ENCODE measurements at regions not wholly inside any gene's neighbourhood (a gene's known extent, or its start where the extent isn't known, plus 50 kb on each side); places are given as distances from the start of the nearest gene placed in this dataset.

DNA sequence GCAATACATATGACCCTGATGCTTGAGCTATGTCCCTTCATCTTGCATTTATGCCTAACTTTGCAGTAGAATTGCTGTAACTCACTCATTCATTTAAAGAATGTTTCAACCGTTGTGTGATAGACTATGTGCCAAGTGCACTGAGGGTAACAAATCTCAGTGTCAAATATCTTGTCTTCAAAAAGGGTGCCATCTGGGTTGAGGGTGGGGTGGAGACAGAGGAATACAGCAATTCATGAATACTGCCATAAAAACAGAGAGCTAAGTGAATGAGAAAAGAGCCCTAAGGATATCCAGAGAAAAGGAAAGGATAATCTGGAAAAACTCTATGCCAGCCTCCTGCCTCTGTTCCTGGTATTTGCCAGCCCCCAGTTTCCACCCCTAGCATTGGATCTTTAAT, 1534.4 kb upstream of the PIK3C3 start (continued):
- TF ChIP-seq, protein P1, sequence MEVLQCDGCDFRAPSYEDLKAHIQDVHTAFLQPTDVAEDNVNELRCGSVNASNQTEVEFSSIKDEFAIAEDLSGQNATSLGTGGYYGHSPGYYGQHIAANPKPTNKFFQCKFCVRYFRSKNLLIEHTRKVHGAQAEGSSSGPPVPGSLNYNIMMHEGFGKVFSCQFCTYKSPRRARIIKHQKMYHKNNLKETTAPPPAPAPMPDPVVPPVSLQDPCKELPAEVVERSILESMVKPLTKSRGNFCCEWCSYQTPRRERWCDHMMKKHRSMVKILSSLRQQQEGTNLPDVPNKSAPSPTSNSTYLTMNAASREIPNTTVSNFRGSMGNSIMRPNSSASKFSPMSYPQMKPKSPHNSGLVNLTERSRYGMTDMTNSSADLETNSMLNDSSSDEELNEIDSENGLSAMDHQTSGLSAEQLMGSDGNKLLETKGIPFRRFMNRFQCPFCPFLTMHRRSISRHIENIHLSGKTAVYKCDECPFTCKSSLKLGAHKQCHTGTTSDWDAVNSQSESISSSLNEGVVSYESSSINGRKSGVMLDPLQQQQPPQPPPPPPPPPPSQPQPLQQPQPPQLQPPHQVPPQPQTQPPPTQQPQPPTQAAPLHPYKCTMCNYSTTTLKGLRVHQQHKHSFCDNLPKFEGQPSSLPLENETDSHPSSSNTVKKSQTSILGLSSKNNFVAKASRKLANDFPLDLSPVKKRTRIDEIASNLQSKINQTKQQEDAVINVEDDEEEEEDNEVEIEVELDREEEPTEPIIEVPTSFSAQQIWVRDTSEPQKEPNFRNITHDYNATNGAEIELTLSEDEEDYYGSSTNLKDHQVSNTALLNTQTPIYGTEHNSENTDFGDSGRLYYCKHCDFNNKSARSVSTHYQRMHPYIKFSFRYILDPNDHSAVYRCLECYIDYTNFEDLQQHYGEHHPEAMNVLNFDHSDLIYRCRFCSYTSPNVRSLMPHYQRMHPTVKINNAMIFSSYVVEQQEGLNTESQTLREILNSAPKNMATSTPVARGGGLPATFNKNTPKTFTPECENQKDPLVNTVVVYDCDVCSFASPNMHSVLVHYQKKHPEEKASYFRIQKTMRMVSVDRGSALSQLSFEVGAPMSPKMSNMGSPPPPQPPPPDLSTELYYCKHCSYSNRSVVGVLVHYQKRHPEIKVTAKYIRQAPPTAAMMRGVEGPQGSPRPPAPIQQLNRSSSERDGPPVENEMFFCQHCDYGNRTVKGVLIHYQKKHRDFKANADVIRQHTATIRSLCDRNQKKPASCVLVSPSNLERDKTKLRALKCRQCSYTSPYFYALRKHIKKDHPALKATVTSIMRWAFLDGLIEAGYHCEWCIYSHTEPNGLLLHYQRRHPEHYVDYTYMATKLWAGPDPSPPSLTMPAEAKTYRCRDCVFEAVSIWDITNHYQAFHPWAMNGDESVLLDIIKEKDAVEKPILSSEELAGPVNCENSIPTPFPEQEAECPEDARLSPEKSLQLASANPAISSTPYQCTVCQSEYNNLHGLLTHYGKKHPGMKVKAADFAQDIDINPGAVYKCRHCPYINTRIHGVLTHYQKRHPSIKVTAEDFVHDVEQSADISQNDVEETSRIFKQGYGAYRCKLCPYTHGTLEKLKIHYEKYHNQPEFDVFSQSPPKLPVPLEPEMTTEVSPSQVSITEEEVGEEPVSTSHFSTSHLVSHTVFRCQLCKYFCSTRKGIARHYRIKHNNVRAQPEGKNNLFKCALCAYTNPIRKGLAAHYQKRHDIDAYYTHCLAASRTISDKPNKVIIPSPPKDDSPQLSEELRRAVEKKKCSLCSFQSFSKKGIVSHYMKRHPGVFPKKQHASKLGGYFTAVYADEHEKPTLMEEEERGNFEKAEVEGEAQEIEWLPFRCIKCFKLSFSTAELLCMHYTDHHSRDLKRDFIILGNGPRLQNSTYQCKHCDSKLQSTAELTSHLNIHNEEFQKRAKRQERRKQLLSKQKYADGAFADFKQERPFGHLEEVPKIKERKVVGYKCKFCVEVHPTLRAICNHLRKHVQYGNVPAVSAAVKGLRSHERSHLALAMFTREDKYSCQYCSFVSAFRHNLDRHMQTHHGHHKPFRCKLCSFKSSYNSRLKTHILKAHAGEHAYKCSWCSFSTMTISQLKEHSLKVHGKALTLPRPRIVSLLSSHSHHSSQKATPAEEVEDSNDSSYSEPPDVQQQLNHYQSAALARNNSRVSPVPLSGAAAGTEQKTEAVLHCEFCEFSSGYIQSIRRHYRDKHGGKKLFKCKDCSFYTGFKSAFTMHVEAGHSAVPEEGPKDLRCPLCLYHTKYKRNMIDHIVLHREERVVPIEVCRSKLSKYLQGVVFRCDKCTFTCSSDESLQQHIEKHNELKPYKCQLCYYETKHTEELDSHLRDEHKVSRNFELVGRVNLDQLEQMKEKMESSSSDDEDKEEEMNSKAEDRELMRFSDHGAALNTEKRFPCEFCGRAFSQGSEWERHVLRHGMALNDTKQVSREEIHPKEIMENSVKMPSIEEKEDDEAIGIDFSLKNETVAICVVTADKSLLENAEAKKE (CRISPR knock-in tag; IDR thresholded peaks at IDR 0.05): no peak
- TF ChIP-seq CREB1 (CRISPR knock-in tag; IDR thresholded peaks at IDR 0.05; ENCODE audit: low read depth) (no peak), NANOG (IDR thresholded peaks at IDR 0.05; ENCODE audit: borderline replicate concordance) (no peak)

DNA sequence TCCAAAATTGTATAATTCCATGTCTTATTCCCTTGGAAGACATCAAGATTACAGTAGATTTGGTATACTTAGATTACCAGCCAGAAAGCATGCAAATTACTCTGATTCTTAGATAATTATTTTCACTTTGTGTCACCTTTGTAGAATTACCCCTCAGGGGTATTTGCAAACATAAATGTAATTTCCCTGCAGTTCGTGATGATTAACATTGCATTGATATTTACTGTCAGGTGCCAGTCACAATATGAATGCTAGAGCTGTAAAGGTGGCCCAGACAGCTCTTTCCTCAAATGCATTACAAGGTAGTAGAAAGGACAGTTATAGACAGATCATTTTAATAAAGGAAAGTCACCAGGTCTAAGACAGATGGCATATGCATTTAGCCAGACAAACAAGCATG, 1537.5 kb upstream of the PIK3C3 start:
- no peak overlapping the region for H2AFZ ChIP-seq
- H3K27ac ChIP-seq (ENCODE audit: low read depth): no peak overlapping the region
- Mint-ChIP-seq H3K36me3 (ENCODE audit: low read depth) (no peaks in the 10 kb centered on the region), H3K4me3 (no peak overlapping the region), H3K27me3 (ENCODE audit: insufficient read depth, low read depth, poor library complexity) (peaks cover 4% of the 10 kb centered on the region), H3K9me3 (no peaks in the 10 kb centered on the region), H3K27ac (no peak overlapping the region), H3K4me1 (no peaks in the 10 kb centered on the region; the same call in 2 of the 3 replicates)
- H3K4me2 ChIP-seq: no peak overlapping the region
- H3K36me3 ChIP-seq (ENCODE audit: insufficient read depth): no peaks in the 10 kb centered on the region
- H4K20me1 ChIP-seq (replicated peaks; ENCODE audit: insufficient read depth): no peaks in the 10 kb centered on the region
- ATAC-seq: no peak
- H3F3A ChIP-seq (replicated peaks; ENCODE audit: low read depth): no peaks in the 10 kb centered on the region
- H3K27me3 ChIP-seq (ENCODE audit: insufficient read depth): no peaks in the 10 kb centered on the region
- no peak for DNase-seq (ENCODE audit: low spot score)
- H3K9me2 ChIP-seq (ENCODE audit: insufficient read depth): no peaks in the 10 kb centered on the region
- no peaks in the 10 kb centered on the region for H3K79me2 ChIP-seq (replicated peaks; ENCODE audit: insufficient read depth)
- H3K4me3 ChIP-seq: no peak overlapping the region
- no peaks in the 10 kb centered on the region for H3K4me1 ChIP-seq (ENCODE audit: insufficient read depth)
- TF ChIP-seq, protein P1 (CRISPR knock-in tag; IDR thresholded peaks at IDR 0.05): no peak
- TF ChIP-seq, protein P2, sequence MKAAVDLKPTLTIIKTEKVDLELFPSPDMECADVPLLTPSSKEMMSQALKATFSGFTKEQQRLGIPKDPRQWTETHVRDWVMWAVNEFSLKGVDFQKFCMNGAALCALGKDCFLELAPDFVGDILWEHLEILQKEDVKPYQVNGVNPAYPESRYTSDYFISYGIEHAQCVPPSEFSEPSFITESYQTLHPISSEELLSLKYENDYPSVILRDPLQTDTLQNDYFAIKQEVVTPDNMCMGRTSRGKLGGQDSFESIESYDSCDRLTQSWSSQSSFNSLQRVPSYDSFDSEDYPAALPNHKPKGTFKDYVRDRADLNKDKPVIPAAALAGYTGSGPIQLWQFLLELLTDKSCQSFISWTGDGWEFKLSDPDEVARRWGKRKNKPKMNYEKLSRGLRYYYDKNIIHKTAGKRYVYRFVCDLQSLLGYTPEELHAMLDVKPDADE (IDR thresholded peaks at IDR 0.05): no peak
- TF ChIP-seq, protein P3, sequence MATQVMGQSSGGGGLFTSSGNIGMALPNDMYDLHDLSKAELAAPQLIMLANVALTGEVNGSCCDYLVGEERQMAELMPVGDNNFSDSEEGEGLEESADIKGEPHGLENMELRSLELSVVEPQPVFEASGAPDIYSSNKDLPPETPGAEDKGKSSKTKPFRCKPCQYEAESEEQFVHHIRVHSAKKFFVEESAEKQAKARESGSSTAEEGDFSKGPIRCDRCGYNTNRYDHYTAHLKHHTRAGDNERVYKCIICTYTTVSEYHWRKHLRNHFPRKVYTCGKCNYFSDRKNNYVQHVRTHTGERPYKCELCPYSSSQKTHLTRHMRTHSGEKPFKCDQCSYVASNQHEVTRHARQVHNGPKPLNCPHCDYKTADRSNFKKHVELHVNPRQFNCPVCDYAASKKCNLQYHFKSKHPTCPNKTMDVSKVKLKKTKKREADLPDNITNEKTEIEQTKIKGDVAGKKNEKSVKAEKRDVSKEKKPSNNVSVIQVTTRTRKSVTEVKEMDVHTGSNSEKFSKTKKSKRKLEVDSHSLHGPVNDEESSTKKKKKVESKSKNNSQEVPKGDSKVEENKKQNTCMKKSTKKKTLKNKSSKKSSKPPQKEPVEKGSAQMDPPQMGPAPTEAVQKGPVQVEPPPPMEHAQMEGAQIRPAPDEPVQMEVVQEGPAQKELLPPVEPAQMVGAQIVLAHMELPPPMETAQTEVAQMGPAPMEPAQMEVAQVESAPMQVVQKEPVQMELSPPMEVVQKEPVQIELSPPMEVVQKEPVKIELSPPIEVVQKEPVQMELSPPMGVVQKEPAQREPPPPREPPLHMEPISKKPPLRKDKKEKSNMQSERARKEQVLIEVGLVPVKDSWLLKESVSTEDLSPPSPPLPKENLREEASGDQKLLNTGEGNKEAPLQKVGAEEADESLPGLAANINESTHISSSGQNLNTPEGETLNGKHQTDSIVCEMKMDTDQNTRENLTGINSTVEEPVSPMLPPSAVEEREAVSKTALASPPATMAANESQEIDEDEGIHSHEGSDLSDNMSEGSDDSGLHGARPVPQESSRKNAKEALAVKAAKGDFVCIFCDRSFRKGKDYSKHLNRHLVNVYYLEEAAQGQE (IDR thresholded peaks at IDR 0.05; ENCODE audit: unreplicated experiment): no peak

Data from GM23338 (cell line).